CD4-positive, alpha-beta T cell (primary cell): ENCODE measurements at regions not wholly inside any gene's neighbourhood (a gene's known extent, or its start where the extent isn't known, plus 50 kb on each side); places are given as distances from the start of the nearest gene placed in this dataset.

ENCODE experiments used
- ATAC-seq: fragments of 200-7000 bp; cut with Tn5 transposase; one replicate; pipeline ENCODE4 v1.10.0; 2022; ENCODE audit warnings: mild to moderate bottlenecking; ENCODE audit not compliant: poor library complexity
- CTCF ChIA-PET: fragments of 350-600 bp; sonication (Branson Sonifier 250); formaldehyde crosslinking; loops from one replicate; lab custom pipeline; 2021; ENCODE audit warnings: antibody characterized with exemption, inconsistent platforms; lab: Charles Lee
- POLR2A ChIA-PET: fragments of 350-600 bp; sonication (Branson Sonifier 250); formaldehyde crosslinking; loops from one replicate; lab custom pipeline; 2021; ENCODE audit warnings: antibody characterized with exemption, inconsistent platforms; lab: Charles Lee
- DNase-seq, 14 experiments: peaks; one replicate each; pipeline ENCODE4 v3.0.0-alpha.2; 2013 to 2020; ENCODE audit warnings: mixed read lengths in 2 of 14
- H3K27ac ChIP-seq, 2 donors: one replicate each; pipeline versions ENCODE4 v1.5.1 to v1.7.0; 2013; ENCODE audit warnings: low read length in 2 of 2, low read depth in 1 of 2, mild to moderate bottlenecking in 1 of 2
- H3K27me3 ChIP-seq, 2 experiments: 1 replicate in 1 of 2; 2 replicates in 1 of 2; pipeline versions ENCODE4 v1.6.1 to v1.7.0; 2013; ENCODE audit warnings: low read length in 2 of 2, control low read depth in 1 of 2, mild to moderate bottlenecking in 1 of 2, moderate library complexity in 1 of 2; ENCODE audit not compliant: insufficient read depth in 2 of 2, control insufficient read depth in 1 of 2
- H3K36me3 ChIP-seq: one replicate; pipeline ENCODE4 v1.6.1; 2013; ENCODE audit warnings: low read length, control low read depth; ENCODE audit not compliant: insufficient read depth
- H3K4me1 ChIP-seq: one replicate; pipeline ENCODE4 v1.6.1; 2013; ENCODE audit warnings: low read length, control low read depth; ENCODE audit not compliant: insufficient read depth
- H3K4me3 ChIP-seq: one replicate; pipeline ENCODE4 v1.5.1; 2013; ENCODE audit warnings: mild to moderate bottlenecking, low read length, moderate library complexity
- H3K9me3 ChIP-seq, 2 experiments: 1 replicate in 1 of 2; 2 replicates in 1 of 2; pipeline versions ENCODE4 v1.6.1 to v1.7.0; 2013; ENCODE audit warnings: low read length in 2 of 2, mild to moderate bottlenecking in 2 of 2, control low read depth in 1 of 2, moderate library complexity in 1 of 2; ENCODE audit not compliant: control insufficient read depth in 1 of 2, insufficient read depth in 1 of 2
- H3K27ac Mint-ChIP-seq: one replicate; pipeline ENCODE4 v1.8.0; 2020; ENCODE audit warnings: mixed read lengths
- H3K27me3 Mint-ChIP-seq: one replicate; pipeline ENCODE4 v1.8.0; 2021; ENCODE audit warnings: mixed read lengths
- H3K36me3 Mint-ChIP-seq: one replicate; pipeline ENCODE4 v1.8.0; 2021; ENCODE audit warnings: low read depth, mixed read lengths
- H3K4me1 Mint-ChIP-seq: one replicate; pipeline ENCODE4 v1.8.0; 2021; ENCODE audit warnings: low read depth, mixed read lengths
- H3K4me3 Mint-ChIP-seq: one replicate; pipeline ENCODE4 v1.8.0; 2020; ENCODE audit warnings: mild to moderate bottlenecking, mixed read lengths
- H3K9me3 Mint-ChIP-seq: one replicate; pipeline ENCODE4 v1.8.0; 2020; ENCODE audit warnings: mixed read lengths
- CTCF ChIP-seq: fragments of 200-600 bp; IDR thresholded peaks from one replicate; pipeline ENCODE4 v1.8.0; 2022; ENCODE audit warnings: antibody characterized with exemption, mild to moderate bottlenecking
- intact Hi-C, 2 experiments: fragments of 100-400 bp; cut with DNase I in 1 of 2; cut with micrococcal nuclease in 1 of 2; formaldehyde crosslinking; loops; one replicate each; pipeline versions ENCODE4 v1.15.1 to v1.9.0; 2023 to 2025; cut with DNase I, micrococcal nuclease

GRCh38 chr1:91171898-91172297, 150.1 kb upstream of the ZNF644 start:
- H3K4me3 Mint-ChIP-seq = no peak overlapping the region
- no peaks in the 10 kb centered on the region for H3K4me1 ChIP-seq
- no peaks in the 10 kb centered on the region for H3K36me3 Mint-ChIP-seq
- no peaks in the 10 kb centered on the region for H3K36me3 ChIP-seq
- ChIA-PET POLR2A (no interaction called here), CTCF (no interaction called here)
- H3K4me1 Mint-ChIP-seq = no peaks in the 10 kb centered on the region
- TF ChIP-seq CTCF = no peak
- H3K27ac ChIP-seq = no peak overlapping the region
- H3K27ac Mint-ChIP-seq = no peak overlapping the region
- H3K27me3 ChIP-seq = peaks cover 5 to 17% of the 10 kb centered on the region in 2 experiments
- H3K9me3 Mint-ChIP-seq = no peaks in the 10 kb centered on the region
- ATAC-seq (no peak), DNase-seq (no peak)
- H3K9me3 ChIP-seq = no peaks in the 10 kb centered on the region
- H3K27me3 Mint-ChIP-seq = peaks cover 42% of the 10 kb centered on the region
- intact Hi-C loops = no loop called here
- no peak overlapping the region for H3K4me3 ChIP-seq

GRCh38 chr1:91170571-91170970, 148.7 kb upstream of the ZNF644 start:
- intact Hi-C loops = no loop called here
- Mint-ChIP-seq H3K4me3 (no peak overlapping the region), H3K27me3 (peaks cover 29% of the 10 kb centered on the region), H3K36me3 (no peaks in the 10 kb centered on the region), H3K9me3 (no peaks in the 10 kb centered on the region), H3K4me1 (peaks cover 2% of the 10 kb centered on the region), H3K27ac (no peak overlapping the region)
- POLR2A ChIA-PET = no interaction called here
- no peak overlapping the region for H3K27ac ChIP-seq
- H3K9me3 ChIP-seq = no peaks in the 10 kb centered on the region
- DNase-seq = no peak
- ATAC-seq = no peak
- H3K4me1 ChIP-seq = no peaks in the 10 kb centered on the region
- no peak overlapping the region for H3K4me3 ChIP-seq
- TF ChIP-seq CTCF = no peak
- CTCF ChIA-PET = no interaction called here
- no peaks in the 10 kb centered on the region for H3K36me3 ChIP-seq
- peaks cover 5 to 15% of the 10 kb centered on the region in 2 experiments for H3K27me3 ChIP-seq

- Mint-ChIP-seq H3K9me3 (no peaks in the 10 kb centered on the region), H3K4me3 (no peak overlapping the region), H3K27me3 (peaks cover under 1% of the 10 kb centered on the region), H3K4me1 (peaks cover 8% of the 10 kb centered on the region), H3K36me3 (no peaks in the 10 kb centered on the region), H3K27ac (no peak overlapping the region)
- no peaks in the 10 kb centered on the region for H3K27me3 ChIP-seq
- intact Hi-C loops = loop anchor here in 1 of 2 experiments (5.0 kb wide), 2 partner anchors 589 to 1054 kb away; no protein-coding TSS in a partner anchor
- no peak overlapping the region for H3K27ac ChIP-seq
- DNase-seq (peak in 8 of 14 experiments; percentile 7 to 54 (median 22)), ATAC-seq (no peak)
- H3K36me3 ChIP-seq = no peaks in the 10 kb centered on the region
- H3K9me3 ChIP-seq = no peaks in the 10 kb centered on the region
- TF ChIP-seq CTCF = peak; percentile 60
- ChIA-PET POLR2A (no interaction called here), CTCF (interaction anchor here (1.3 to 1.8 kb wide), 3 partner anchors 8 to 148 kb away, joined by 3 to 6 read pairs (median 4); no protein-coding TSS in a partner anchor)
- no peak overlapping the region for H3K4me3 ChIP-seq
- peaks cover 4% of the 10 kb centered on the region for H3K4me1 ChIP-seq
These were observed 144.4 kb upstream of the ZNF644 start for GRCh38 chr1:91166106-91166712.
